ENCODE measurements at regions not wholly inside any gene's neighbourhood (a gene's known extent, or its start where the extent isn't known, plus 50 kb on each side); places are given as distances from the start of the nearest gene placed in this dataset.

DNA sequence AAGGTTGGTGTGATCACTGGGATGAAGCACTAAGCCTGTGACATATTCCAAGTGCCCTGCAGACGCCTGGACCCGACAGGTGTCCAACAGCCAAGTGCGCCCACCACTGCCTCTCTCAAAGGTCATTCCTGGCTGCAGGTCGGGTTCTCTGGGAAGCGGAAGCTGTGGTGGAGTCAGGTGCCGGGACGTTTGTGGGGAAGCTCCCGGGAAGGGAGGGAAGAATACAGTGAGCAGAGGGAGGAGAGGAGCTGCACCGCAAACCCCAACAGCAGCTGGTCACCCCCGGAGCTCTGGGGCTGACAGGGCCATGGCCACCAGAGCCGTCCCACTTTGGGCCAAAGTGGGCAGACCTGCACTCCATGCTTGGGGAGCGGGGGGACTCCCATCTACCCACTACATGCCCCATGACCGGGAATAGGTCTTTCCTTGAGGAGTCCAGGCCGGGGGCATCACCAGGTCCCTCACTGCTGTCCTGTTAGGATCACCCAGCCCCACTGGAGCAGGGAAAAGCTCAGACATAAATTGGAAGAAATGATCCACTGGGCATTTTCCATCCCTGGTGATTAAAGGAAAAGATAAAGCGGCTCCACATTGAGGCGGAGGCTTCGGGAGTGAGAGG lies 84.5 kb upstream of the PPP2R2D start:
- H3K27ac ChIP-seq, result no peak overlapping the region
- TF ChIP-seq, protein P1, sequence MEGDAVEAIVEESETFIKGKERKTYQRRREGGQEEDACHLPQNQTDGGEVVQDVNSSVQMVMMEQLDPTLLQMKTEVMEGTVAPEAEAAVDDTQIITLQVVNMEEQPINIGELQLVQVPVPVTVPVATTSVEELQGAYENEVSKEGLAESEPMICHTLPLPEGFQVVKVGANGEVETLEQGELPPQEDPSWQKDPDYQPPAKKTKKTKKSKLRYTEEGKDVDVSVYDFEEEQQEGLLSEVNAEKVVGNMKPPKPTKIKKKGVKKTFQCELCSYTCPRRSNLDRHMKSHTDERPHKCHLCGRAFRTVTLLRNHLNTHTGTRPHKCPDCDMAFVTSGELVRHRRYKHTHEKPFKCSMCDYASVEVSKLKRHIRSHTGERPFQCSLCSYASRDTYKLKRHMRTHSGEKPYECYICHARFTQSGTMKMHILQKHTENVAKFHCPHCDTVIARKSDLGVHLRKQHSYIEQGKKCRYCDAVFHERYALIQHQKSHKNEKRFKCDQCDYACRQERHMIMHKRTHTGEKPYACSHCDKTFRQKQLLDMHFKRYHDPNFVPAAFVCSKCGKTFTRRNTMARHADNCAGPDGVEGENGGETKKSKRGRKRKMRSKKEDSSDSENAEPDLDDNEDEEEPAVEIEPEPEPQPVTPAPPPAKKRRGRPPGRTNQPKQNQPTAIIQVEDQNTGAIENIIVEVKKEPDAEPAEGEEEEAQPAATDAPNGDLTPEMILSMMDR (conservative IDR thresholded peaks at IDR 0.05), result no peak

GRCh38 chr10:131816941-131817700 lies 83.7 kb upstream of the PPP2R2D start:
- H3K27ac ChIP-seq, result no peak overlapping the region
- TF ChIP-seq, protein P1 (conservative IDR thresholded peaks at IDR 0.05), result no peak

DNA sequence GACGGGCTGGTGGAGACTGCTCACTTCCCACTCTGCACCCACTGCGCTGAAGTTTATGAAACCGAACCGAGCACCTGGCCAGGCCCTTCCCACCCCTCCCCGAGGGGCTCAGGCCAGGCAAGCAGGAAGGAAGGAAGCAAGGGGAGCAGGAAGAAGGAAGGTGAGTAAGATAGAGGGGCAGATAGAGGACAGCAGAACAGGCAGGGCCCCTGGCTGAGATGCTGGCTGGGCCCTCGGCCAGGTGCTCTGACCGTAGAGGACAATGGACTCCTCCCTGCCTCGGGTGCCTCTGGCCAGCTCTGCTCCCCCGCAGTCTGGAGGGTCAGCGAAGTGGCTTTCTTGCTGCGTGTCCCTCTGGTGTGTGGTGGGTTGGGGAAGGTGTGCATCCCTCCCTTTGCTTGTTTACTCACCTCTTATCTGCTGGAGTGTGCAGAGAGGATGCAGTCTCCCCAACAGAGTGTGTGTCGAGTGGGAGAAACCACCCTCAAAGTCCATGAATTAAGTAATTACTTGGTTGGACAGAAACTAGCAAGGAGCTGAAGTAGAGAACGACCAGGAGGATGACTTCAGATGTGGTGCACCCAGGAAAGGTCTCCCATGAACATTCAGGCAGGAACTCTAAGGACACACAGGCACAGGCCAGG lies 82.8 kb upstream of the PPP2R2D start:
- TF ChIP-seq, protein P1 (conservative IDR thresholded peaks at IDR 0.05), result no peak

DNA sequence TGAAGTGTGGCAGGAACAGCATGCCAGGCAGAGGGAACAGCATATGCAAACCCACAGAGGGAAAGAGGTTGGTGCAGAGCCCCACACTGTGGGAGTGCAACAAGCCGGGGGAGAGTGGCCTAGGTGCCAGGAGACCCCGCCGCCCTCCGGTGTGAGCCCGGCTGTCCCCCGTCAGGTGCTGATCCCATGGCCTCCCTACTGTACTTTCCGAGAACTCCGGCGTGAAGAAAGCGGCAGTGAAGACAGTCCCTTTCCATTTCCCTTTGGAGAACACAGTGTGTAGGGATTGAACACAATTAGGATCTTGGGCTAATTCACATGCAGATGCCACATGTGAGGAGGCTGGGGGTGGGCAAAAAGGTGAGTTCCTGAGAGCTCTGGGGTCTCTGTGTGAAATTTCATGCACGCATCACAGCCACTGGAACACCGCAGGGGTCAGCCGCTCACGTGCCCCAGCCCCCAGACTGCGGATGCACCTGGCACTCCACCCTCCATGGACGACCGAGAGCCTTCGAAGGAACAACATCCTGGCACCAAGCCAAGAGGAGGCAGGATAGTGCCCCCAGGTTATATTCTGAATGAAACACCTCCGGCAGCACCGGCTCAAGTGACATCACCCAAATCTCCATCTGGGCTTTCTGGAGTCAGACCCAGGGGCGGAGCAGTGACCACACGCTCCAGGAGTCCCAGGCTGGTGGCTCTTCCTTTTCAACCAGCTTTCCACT lies 82.1 kb upstream of the PPP2R2D start:
- no peak overlapping the region for H3K27ac ChIP-seq
- TF ChIP-seq, protein P1 (conservative IDR thresholded peaks at IDR 0.05), result no peak

More for the DNA sequence above, 82.8 kb upstream of the PPP2R2D start:
- H3K27ac ChIP-seq, result no peak overlapping the region

- H3K27ac ChIP-seq, result no peak overlapping the region
- TF ChIP-seq, protein P1 (conservative IDR thresholded peaks at IDR 0.05), result no peak
These were observed 81.4 kb upstream of the PPP2R2D start for GRCh38 chr10:131819241-131820072.

DNA sequence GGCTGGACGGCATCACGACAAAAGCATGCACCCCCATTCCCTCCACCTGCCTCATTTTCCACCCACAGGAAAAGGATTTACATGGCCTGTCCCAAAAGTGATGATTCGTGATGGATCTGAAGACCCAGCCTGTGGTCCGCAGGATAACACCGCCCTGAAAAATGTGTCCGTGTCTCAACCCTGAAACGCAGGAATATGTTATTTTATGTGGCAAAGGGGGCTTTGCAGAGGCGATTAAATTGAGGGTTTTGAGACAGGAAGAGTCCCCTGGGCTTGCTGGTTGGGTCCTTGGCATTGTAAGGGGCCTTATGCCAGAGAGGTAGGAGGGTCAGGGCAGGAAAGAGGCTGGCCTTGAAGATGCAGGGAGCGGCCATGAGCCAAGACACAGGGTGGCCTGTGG lies 80.2 kb upstream of the PPP2R2D start:
- TF ChIP-seq, protein P1 (conservative IDR thresholded peaks at IDR 0.05), result no peak
- no peak overlapping the region for H3K27ac ChIP-seq

Data from VCaP (cell line).